HepG2 (cell line): ENCODE measurements at regions not wholly inside any gene's neighbourhood (a gene's known extent, or its start where the extent isn't known, plus 50 kb on each side); places are given as distances from the start of the nearest gene placed in this dataset.

Experiments used
- ATAC-seq: fragments of 200-7000 bp; cut with Tn5 transposase; 3 replicates; pipeline ENCODE4 v1.9.1; 2020; ENCODE audit warnings: mild to moderate bottlenecking, moderate library complexity
- BruUV-seq: library from RNA; stranded (reverse); fragments of 400-500 nt; replicated peaks from 2 replicates; lab custom pipeline; 2021; lab: Mats Ljungman, UMichigan
- CTCF ChIA-PET: fragments of 300-600 bp; formaldehyde crosslinking; extraction: SDS; loops from one replicate; lab custom pipeline; 2021; ENCODE audit warnings: low total read pairs, inconsistent platforms, low intra/inter-chr PET ratio; lab: Yijun Ruan, JAX
- POLR2A ChIA-PET: fragments of 350-600 bp; sonication (Branson Sonifier 250); formaldehyde crosslinking; loops from one replicate; lab custom pipeline; 2020; ENCODE audit warnings: antibody characterized with exemption, inconsistent platforms; lab: Yijun Ruan, JAX
- DNase-seq: peaks from one replicate; pipeline ENCODE4 v3.0.0-alpha.2; 2015; ENCODE audit warnings: low spot score
- FAIRE-seq: peaks from 3 replicates; lab custom pipeline; 2011; peaks lifted over from hg19 to GRCh38; lab: Jason Lieb, UNC
- H2AFZ ChIP-seq: one replicate; pipeline ENCODE4 v1.6.1; 2011; ENCODE audit warnings: low read length, inconsistent platforms
- H3K27ac ChIP-seq: fragments of 300-600 bp; 3 replicates; pipeline ENCODE4 v1.8.0; 2011; ENCODE audit warnings: mixed run types, mild to moderate bottlenecking, mixed read lengths, low read length, inconsistent platforms; ENCODE audit not compliant: insufficient read depth; ENCODE audit errors: extremely low read length
- H3K27me3 ChIP-seq, 2 experiments: fragments of 200-600 bp in 1 of 2; 2 replicates in 1 of 2; 3 replicates in 1 of 2; pipeline versions ENCODE4 v1.6.0 to v1.8.0; 2011; ENCODE audit warnings: low read length in 2 of 2, mild to moderate bottlenecking in 2 of 2, moderate library complexity in 2 of 2, inconsistent platforms in 1 of 2; ENCODE audit not compliant: insufficient read depth in 2 of 2, control insufficient read depth in 1 of 2
- H3K36me3 ChIP-seq, 2 experiments: fragments of 200-600 bp in 1 of 2; replicated peaks in 1 of 2; 2 replicates in 1 of 2; 3 replicates in 1 of 2; pipeline versions ENCODE4 v1.5.1 to v1.8.0; 2011; ENCODE audit warnings: low read length in 2 of 2, inconsistent platforms in 1 of 2; ENCODE audit not compliant: insufficient read depth in 2 of 2, control insufficient read depth in 1 of 2
- H3K4me1 ChIP-seq: 2 replicates; pipeline ENCODE4 v1.5.1; 2012; ENCODE audit warnings: low read length, inconsistent platforms; ENCODE audit not compliant: insufficient read depth
- H3K4me2 ChIP-seq: 2 replicates; pipeline ENCODE4 v1.6.0; 2011; ENCODE audit warnings: low read depth, low read length, inconsistent platforms
- H3K4me3 ChIP-seq, 3 experiments: fragments of 200-600 bp in 1 of 3; sonication (generic), shearing (Covaris generic) in 1 of 3; replicated peaks in 1 of 3; 2 replicates each; pipeline ENCODE4 v1.5.1; 2011 to 2016; ENCODE audit warnings: low read length in 3 of 3, inconsistent platforms in 2 of 3, low read depth in 2 of 3, mild to moderate bottlenecking in 2 of 3, control low read depth in 1 of 3, mixed read lengths in 1 of 3; ENCODE audit not compliant: insufficient read depth in 1 of 3
- H3K79me2 ChIP-seq: one replicate; pipeline ENCODE4 v1.6.1; 2011; ENCODE audit warnings: low read length, inconsistent platforms; ENCODE audit not compliant: insufficient read depth
- H3K9ac ChIP-seq: 2 replicates; pipeline ENCODE4 v1.6.0; 2011; ENCODE audit warnings: mild to moderate bottlenecking, low read depth, low read length, inconsistent platforms; ENCODE audit not compliant: insufficient read depth
- H3K9me3 ChIP-seq: 2 replicates; pipeline ENCODE4 v1.5.1; 2012; ENCODE audit warnings: mild to moderate bottlenecking, low read length
- H4K20me1 ChIP-seq: 2 replicates; pipeline ENCODE4 v1.6.0; 2011; ENCODE audit warnings: inconsistent platforms, mild to moderate bottlenecking, low read length, moderate library complexity; ENCODE audit not compliant: insufficient read depth
- EED ChIP-seq: sonication (generic); formaldehyde crosslinking; IDR thresholded peaks from 2 replicates; pipeline ENCODE4 v1.5.0; 2020; ENCODE audit warnings: mild to moderate bottlenecking, missing genetic modification reagents
- HDAC1 ChIP-seq: sonication (generic); formaldehyde crosslinking; IDR thresholded peaks from 2 replicates; pipeline ENCODE4 v1.5.1; 2020; ENCODE audit warnings: mild to moderate bottlenecking, missing genetic modification reagents
- HNF4A ChIP-seq: sonication (generic); formaldehyde crosslinking; IDR thresholded peaks from 2 replicates; pipeline ENCODE4 v1.4.0; 2020; ENCODE audit warnings: missing genetic modification reagents
- JUNB ChIP-seq: sonication (generic); formaldehyde crosslinking; IDR thresholded peaks from 2 replicates; pipeline ENCODE4 v1.8.0; 2022; ENCODE audit warnings: missing genetic modification reagents, mild to moderate bottlenecking, borderline replicate concordance
- ZNF431 ChIP-seq: sonication (generic); formaldehyde crosslinking; IDR thresholded peaks from 2 replicates; pipeline ENCODE4 v1.9.0; 2022; ENCODE audit warnings: missing genetic modification reagents, low read depth, mild to moderate bottlenecking, borderline replicate concordance
- WGBS: methylation state at CpG from one replicate; pipeline ENCODE4 v1.1.6; 2017; ENCODE audit warnings: low lambda C conversion rate; 5-methylcytosine and 5-hydroxymethylcytosine counted together
- in situ Hi-C: cut with HindIII; loops from 2 replicates; pipeline ENCODE4 v1.10.0; 2017; ENCODE audit warnings: low pct_unique_long_range_greater_than_20kb; ENCODE audit not compliant: extremely low pct_ligation_motif_present
- intact Hi-C: fragments of 100-400 bp; cut with micrococcal nuclease; formaldehyde crosslinking; loops from one replicate; pipeline ENCODE4 v1.10.0; 2022; ENCODE audit not compliant: unreplicated experiment
- TF ChIP-seq, protein P1 (sequence below): sonication (generic); formaldehyde crosslinking; IDR thresholded peaks from 2 replicates; pipeline ENCODE4 v1.4.0; 2020; ENCODE audit warnings: mild to moderate bottlenecking, missing genetic modification reagents
- TF ChIP-seq, protein P2 (sequence below): sonication (generic); formaldehyde crosslinking; IDR thresholded peaks from 2 replicates; pipeline ENCODE4 v1.8.0; 2022; ENCODE audit warnings: mild to moderate bottlenecking, missing genetic modification reagents, moderate library complexity
- TF ChIP-seq, protein P3 (sequence below): sonication (generic); formaldehyde crosslinking; IDR thresholded peaks from 2 replicates; pipeline ENCODE4 v1.4.0; 2020; ENCODE audit warnings: missing genetic modification reagents

DNA sequence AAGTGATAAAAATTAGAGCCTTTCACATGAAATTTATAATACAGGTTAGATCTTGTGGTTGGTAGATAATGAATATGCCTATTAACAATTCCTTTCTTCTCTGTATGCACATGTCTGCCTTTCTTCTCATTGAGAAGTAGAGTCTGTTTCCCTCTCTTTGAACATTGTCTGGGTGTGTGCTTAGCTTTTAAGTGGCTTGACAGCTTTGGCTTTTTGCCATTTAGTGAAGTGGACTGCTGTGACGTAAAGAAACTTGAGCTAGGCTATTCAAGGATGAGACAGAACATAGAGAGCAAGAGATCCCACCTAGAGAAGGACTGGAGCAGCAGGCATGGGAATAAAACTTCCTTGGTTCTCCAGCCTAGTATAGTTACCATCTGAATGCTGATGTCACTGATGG is 996.7 kb upstream of the CELF2 start:
- in situ Hi-C loops, result no loop called here
- TF ChIP-seq, protein P1, sequence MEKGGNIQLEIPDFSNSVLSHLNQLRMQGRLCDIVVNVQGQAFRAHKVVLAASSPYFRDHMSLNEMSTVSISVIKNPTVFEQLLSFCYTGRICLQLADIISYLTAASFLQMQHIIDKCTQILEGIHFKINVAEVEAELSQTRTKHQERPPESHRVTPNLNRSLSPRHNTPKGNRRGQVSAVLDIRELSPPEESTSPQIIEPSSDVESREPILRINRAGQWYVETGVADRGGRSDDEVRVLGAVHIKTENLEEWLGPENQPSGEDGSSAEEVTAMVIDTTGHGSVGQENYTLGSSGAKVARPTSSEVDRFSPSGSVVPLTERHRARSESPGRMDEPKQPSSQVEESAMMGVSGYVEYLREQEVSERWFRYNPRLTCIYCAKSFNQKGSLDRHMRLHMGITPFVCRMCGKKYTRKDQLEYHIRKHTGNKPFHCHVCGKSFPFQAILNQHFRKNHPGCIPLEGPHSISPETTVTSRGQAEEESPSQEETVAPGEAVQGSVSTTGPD (CRISPR knock-in tag), result no peak
- TF ChIP-seq ZNF431 (CRISPR knock-in tag), result no peak
- TF ChIP-seq HDAC1, result no peak
- no peak for TF ChIP-seq HNF4A (CRISPR knock-in tag)
- TF ChIP-seq, protein P2, sequence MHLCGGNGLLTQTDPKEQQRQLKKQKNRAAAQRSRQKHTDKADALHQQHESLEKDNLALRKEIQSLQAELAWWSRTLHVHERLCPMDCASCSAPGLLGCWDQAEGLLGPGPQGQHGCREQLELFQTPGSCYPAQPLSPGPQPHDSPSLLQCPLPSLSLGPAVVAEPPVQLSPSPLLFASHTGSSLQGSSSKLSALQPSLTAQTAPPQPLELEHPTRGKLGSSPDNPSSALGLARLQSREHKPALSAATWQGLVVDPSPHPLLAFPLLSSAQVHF (CRISPR knock-in tag), result no peak
- TF ChIP-seq EED (CRISPR knock-in tag), result no peak
- TF ChIP-seq JUNB (CRISPR knock-in tag), result no peak
- TF ChIP-seq, protein P3, sequence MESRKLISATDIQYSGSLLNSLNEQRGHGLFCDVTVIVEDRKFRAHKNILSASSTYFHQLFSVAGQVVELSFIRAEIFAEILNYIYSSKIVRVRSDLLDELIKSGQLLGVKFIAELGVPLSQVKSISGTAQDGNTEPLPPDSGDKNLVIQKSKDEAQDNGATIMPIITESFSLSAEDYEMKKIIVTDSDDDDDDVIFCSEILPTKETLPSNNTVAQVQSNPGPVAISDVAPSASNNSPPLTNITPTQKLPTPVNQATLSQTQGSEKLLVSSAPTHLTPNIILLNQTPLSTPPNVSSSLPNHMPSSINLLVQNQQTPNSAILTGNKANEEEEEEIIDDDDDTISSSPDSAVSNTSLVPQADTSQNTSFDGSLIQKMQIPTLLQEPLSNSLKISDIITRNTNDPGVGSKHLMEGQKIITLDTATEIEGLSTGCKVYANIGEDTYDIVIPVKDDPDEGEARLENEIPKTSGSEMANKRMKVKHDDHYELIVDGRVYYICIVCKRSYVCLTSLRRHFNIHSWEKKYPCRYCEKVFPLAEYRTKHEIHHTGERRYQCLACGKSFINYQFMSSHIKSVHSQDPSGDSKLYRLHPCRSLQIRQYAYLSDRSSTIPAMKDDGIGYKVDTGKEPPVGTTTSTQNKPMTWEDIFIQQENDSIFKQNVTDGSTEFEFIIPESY (CRISPR knock-in tag), result no peak
- ATAC-seq, result no peak
- H2AFZ ChIP-seq, result no peak overlapping the region
- intact Hi-C loops, result no loop called here
- ChIA-PET POLR2A (no interaction called here), CTCF (no interaction called here)
- no peaks in the 10 kb centered on the region for H3K79me2 ChIP-seq
- no peaks in the 10 kb centered on the region; a peak in 1 of 5 replicates for H3K27me3 ChIP-seq
- H4K20me1 ChIP-seq, result no peaks in the 10 kb centered on the region
- H3K27ac ChIP-seq, result no peak overlapping the region
- no peak overlapping the region for H3K4me3 ChIP-seq
- H3K4me2 ChIP-seq, result no peak overlapping the region
- no peak overlapping the region for H3K9ac ChIP-seq
- DNase-seq, result no peak
- BruUV-seq, result no TSS peak
- H3K36me3 ChIP-seq, result no peaks in the 10 kb centered on the region
- FAIRE-seq, result no peak
- peaks cover 85% of the 10 kb centered on the region for H3K9me3 ChIP-seq
- 0% methylated on average over 1 of the region's 1 CpG for WGBS
- no peaks in the 10 kb centered on the region for H3K4me1 ChIP-seq
